GM19239 (cell line): ENCODE measurements at regions not wholly inside any gene's neighbourhood (a gene's known extent, or its start where the extent isn't known, plus 50 kb on each side); places are given as distances from the start of the nearest gene placed in this dataset.
A peak's percentile ranks its signal among the peaks of the same experiment; 100 is the strongest.

Experiments
- DNase-seq: peaks from one replicate; pipeline ENCODE4 v3.0.0; 2011; ENCODE audit warnings: low spot score; ENCODE audit not compliant: insufficient read length
- FAIRE-seq: peaks from 2 replicates; lab custom pipeline; 2011; peaks lifted over from hg19 to GRCh38; lab: Jason Lieb, UNC

- FAIRE-seq, result no peak
- DNase-seq, result no peak
Observed at GRCh38 chr20:48201885-48202284, 416.6 kb upstream of the SULF2 start.

- no peak for FAIRE-seq
Observed at GRCh38 chr20:48201188-48201587, 415.9 kb upstream of the SULF2 start.

GRCh38 chr20:48198929-48199451, 413.7 kb upstream of the SULF2 start:
- FAIRE-seq, result no peak
- no peak for DNase-seq

More at GRCh38 chr20:48201188-48201587, 415.9 kb upstream of the SULF2 start:
- no peak for DNase-seq

GRCh38 chr20:48197066-48197465, 411.8 kb upstream of the SULF2 start:
- DNase-seq (no peak), FAIRE-seq (no peak)

GRCh38 chr20:48196486-48196885, 411.2 kb upstream of the SULF2 start:
- DNase-seq (no peak), FAIRE-seq (no peak)

- no peak for DNase-seq
- no peak for FAIRE-seq
Observed at GRCh38 chr20:48196001-48196400, 410.7 kb upstream of the SULF2 start.

- no peak for FAIRE-seq
- DNase-seq, result no peak
Observed at GRCh38 chr20:48195121-48195870, 410.0 kb upstream of the SULF2 start.

GRCh38 chr20:48194583-48194982, 409.3 kb upstream of the SULF2 start:
- FAIRE-seq (no peak), DNase-seq (no peak)

- FAIRE-seq, result no peak
- DNase-seq, result no peak
Observed at GRCh38 chr20:48193627-48194425, 408.5 kb upstream of the SULF2 start.

GRCh38 chr20:48192109-48192508, 406.8 kb upstream of the SULF2 start:
- DNase-seq, result no peak
- FAIRE-seq, result no peak

GRCh38 chr20:48191200-48191599, 405.9 kb upstream of the SULF2 start:
- DNase-seq (no peak), FAIRE-seq (no peak)

- DNase-seq (no peak), FAIRE-seq (no peak)
Observed at GRCh38 chr20:48190757-48191156, 405.5 kb upstream of the SULF2 start.

- peak; percentile 78 for FAIRE-seq
- no peak for DNase-seq
Observed at GRCh38 chr20:48189181-48189580, 403.9 kb upstream of the SULF2 start.

- no peak for FAIRE-seq
- DNase-seq, result no peak
Observed at GRCh38 chr20:48187851-48188250, 402.6 kb upstream of the SULF2 start.

- no peak for FAIRE-seq
- no peak for DNase-seq
Observed at GRCh38 chr20:48186915-48187314, 401.6 kb upstream of the SULF2 start.

GRCh38 chr20:48186447-48186846, 401.2 kb upstream of the SULF2 start:
- no peak for FAIRE-seq
- DNase-seq, result no peak

- no peak for DNase-seq
- no peak for FAIRE-seq
Observed at GRCh38 chr20:48184229-48184628, 398.9 kb upstream of the SULF2 start.

- FAIRE-seq (no peak), DNase-seq (no peak)
Observed at GRCh38 chr20:48181261-48181935, 396.1 kb upstream of the SULF2 start.

GRCh38 chr20:48180618-48181017, 395.3 kb upstream of the SULF2 start:
- DNase-seq (no peak), FAIRE-seq (no peak)

- no peak for FAIRE-seq
- no peak for DNase-seq
Observed at GRCh38 chr20:48180024-48180423, 394.7 kb upstream of the SULF2 start.

GRCh38 chr20:48178633-48179032, 393.4 kb upstream of the SULF2 start:
- FAIRE-seq (no peak), DNase-seq (no peak)
